ENCODE measurements at regions not wholly inside any gene's neighbourhood (a gene's known extent, or its start where the extent isn't known, plus 50 kb on each side); places are given as distances from the start of the nearest gene placed in this dataset.

- TF ChIP-seq CTCF (IDR thresholded peaks at IDR 0.05) = no peak
- CTCF ChIA-PET = no interaction called here
- H3K27me3 Mint-ChIP-seq = peaks cover 2% of the 10 kb centered on the region
- intact Hi-C loops (cut with micrococcal nuclease) = no loop called here
- H3K27ac Mint-ChIP-seq = no peak overlapping the region
- no peaks in the 10 kb centered on the region for H3K4me1 Mint-ChIP-seq
- POLR2A ChIA-PET = no interaction called here
- ATAC-seq (ENCODE audit: low read depth) (no peak), DNase-seq (no peak)
- H3K4me3 Mint-ChIP-seq = no peak overlapping the region
- no peaks in the 10 kb centered on the region for H3K36me3 Mint-ChIP-seq (ENCODE audit: low read depth)
- no peaks in the 10 kb centered on the region for H3K9me3 Mint-ChIP-seq
Observed at GRCh38 chr6:138035070-138035469, 72.1 kb downstream of the PERP start.

GRCh38 chr6:138036111-138036510 is 71.1 kb downstream of the PERP start:
- CTCF ChIA-PET = no interaction called here
- TF ChIP-seq CTCF (IDR thresholded peaks at IDR 0.05) = no peak
- intact Hi-C loops (cut with micrococcal nuclease) = no loop called here
- ATAC-seq (ENCODE audit: low read depth) (no peak), DNase-seq (no peak)
- no peaks in the 10 kb centered on the region for H3K36me3 Mint-ChIP-seq (ENCODE audit: low read depth)
- H3K27ac Mint-ChIP-seq = no peak overlapping the region
- peaks cover 5% of the 10 kb centered on the region for H3K27me3 Mint-ChIP-seq
- H3K9me3 Mint-ChIP-seq = no peaks in the 10 kb centered on the region
- H3K4me1 Mint-ChIP-seq = no peaks in the 10 kb centered on the region
- POLR2A ChIA-PET = no interaction called here
- no peak overlapping the region for H3K4me3 Mint-ChIP-seq

- Mint-ChIP-seq H3K27me3 (peaks cover 9% of the 10 kb centered on the region), H3K27ac (no peak overlapping the region), H3K9me3 (no peaks in the 10 kb centered on the region), H3K4me1 (no peaks in the 10 kb centered on the region), H3K4me3 (no peak overlapping the region), H3K36me3 (ENCODE audit: low read depth) (no peaks in the 10 kb centered on the region)
- TF ChIP-seq CTCF (IDR thresholded peaks at IDR 0.05) = no peak
- ChIA-PET CTCF (no interaction called here), POLR2A (no interaction called here)
- DNase-seq (no peak), ATAC-seq (ENCODE audit: low read depth) (no peak)
- intact Hi-C loops (cut with micrococcal nuclease) = no loop called here
Observed at GRCh38 chr6:138037009-138037504, 70.2 kb downstream of the PERP start.

- no peaks in the 10 kb centered on the region for H3K36me3 Mint-ChIP-seq (ENCODE audit: low read depth)
- intact Hi-C loops (cut with micrococcal nuclease) = no loop called here
- no peaks in the 10 kb centered on the region for H3K9me3 Mint-ChIP-seq
- H3K4me3 Mint-ChIP-seq = no peak overlapping the region
- no peak overlapping the region for H3K27ac Mint-ChIP-seq
- ATAC-seq (ENCODE audit: low read depth) = no peak
- no peak for TF ChIP-seq CTCF (IDR thresholded peaks at IDR 0.05)
- CTCF ChIA-PET = no interaction called here
- H3K27me3 Mint-ChIP-seq = peaks cover 9% of the 10 kb centered on the region
- DNase-seq = no peak
- no peaks in the 10 kb centered on the region for H3K4me1 Mint-ChIP-seq
- POLR2A ChIA-PET = no interaction called here
Observed at GRCh38 chr6:138038142-138038870, 68.9 kb downstream of the PERP start.
